Osteocyte (in vitro differentiated cells): ENCODE measurements at regions not wholly inside any gene's neighbourhood (a gene's known extent, or its start where the extent isn't known, plus 50 kb on each side); places are given as distances from the start of the nearest gene placed in this dataset.

Experiments
- DNase-seq: peaks from one replicate; pipeline ENCODE4 v3.0.0; 2021; ENCODE audit warnings: mixed read lengths; ENCODE audit not compliant: unreplicated experiment; ENCODE audit errors: extremely low spot score
- H3K27ac Mint-ChIP-seq: one replicate; pipeline ENCODE4 v1.8.0; 2021; ENCODE audit warnings: mild to moderate bottlenecking, mixed read lengths; ENCODE audit not compliant: unreplicated experiment
- H3K27me3 Mint-ChIP-seq: one replicate; pipeline ENCODE4 v1.8.0; 2021; ENCODE audit warnings: mixed read lengths; ENCODE audit not compliant: unreplicated experiment
- H3K36me3 Mint-ChIP-seq: one replicate; pipeline ENCODE4 v1.8.0; 2021; ENCODE audit warnings: mixed read lengths; ENCODE audit not compliant: unreplicated experiment
- H3K4me1 Mint-ChIP-seq: one replicate; pipeline ENCODE4 v1.8.0; 2021; ENCODE audit warnings: mixed read lengths; ENCODE audit not compliant: unreplicated experiment
- H3K4me3 Mint-ChIP-seq: one replicate; pipeline ENCODE4 v1.8.0; 2021; ENCODE audit warnings: mild to moderate bottlenecking, moderate library complexity, mixed read lengths; ENCODE audit not compliant: unreplicated experiment
- H3K9me3 Mint-ChIP-seq: one replicate; pipeline ENCODE4 v1.8.0; 2021; ENCODE audit warnings: mixed read lengths; ENCODE audit not compliant: unreplicated experiment
- CTCF ChIP-seq: fragments of 200-600 bp; sonication (generic); IDR thresholded peaks from 2 replicates; pipeline ENCODE4 v1.5.0; 2021; ENCODE audit warnings: antibody characterized with exemption, mild to moderate bottlenecking, moderate library complexity

- Mint-ChIP-seq H3K36me3 (no peaks in the 10 kb centered on the region), H3K4me1 (no peaks in the 10 kb centered on the region), H3K4me3 (no peak overlapping the region), H3K9me3 (no peaks in the 10 kb centered on the region), H3K27ac (no peak overlapping the region), H3K27me3 (peaks cover 9% of the 10 kb centered on the region)
- TF ChIP-seq CTCF, result no peak
- no peak for DNase-seq
These were observed 489.0 kb downstream of the KCNJ2 start for GRCh38 chr17:70658317-70658716.

DNA sequence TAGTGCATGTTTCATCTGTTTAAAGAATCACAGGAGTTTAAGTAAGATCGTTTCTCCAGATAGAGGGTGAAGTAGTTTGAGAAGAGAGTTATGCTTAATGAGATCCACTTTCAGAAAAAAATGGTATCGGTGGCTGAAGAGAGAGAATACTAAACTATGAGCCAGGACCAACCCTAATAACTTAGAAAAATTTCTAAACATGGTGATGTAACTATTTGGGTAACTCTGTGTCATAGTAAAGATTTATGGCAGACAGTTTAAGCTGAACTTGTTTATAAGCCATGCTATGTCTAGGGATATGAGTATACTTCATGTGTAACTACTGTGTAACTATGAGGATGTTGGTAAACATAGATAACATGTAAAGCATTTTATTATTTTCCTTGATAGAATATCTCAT is 489.5 kb downstream of the KCNJ2 start:
- no peak for TF ChIP-seq CTCF
- Mint-ChIP-seq H3K4me3 (no peak overlapping the region), H3K27ac (no peak overlapping the region), H3K36me3 (no peaks in the 10 kb centered on the region), H3K27me3 (peaks cover 9% of the 10 kb centered on the region), H3K9me3 (no peaks in the 10 kb centered on the region), H3K4me1 (no peaks in the 10 kb centered on the region)
- no peak for DNase-seq

- no peak for TF ChIP-seq CTCF
- Mint-ChIP-seq H3K36me3 (no peaks in the 10 kb centered on the region), H3K27ac (no peak overlapping the region), H3K27me3 (peaks cover 3% of the 10 kb centered on the region), H3K4me1 (no peaks in the 10 kb centered on the region), H3K4me3 (no peak overlapping the region), H3K9me3 (no peaks in the 10 kb centered on the region)
- no peak for DNase-seq
These were observed 492.2 kb downstream of the KCNJ2 start for GRCh38 chr17:70661342-70662222.

- H3K4me3 Mint-ChIP-seq, result no peak overlapping the region
- no peaks in the 10 kb centered on the region for H3K4me1 Mint-ChIP-seq
- H3K9me3 Mint-ChIP-seq, result no peaks in the 10 kb centered on the region
- H3K27ac Mint-ChIP-seq, result no peak overlapping the region
- TF ChIP-seq CTCF, result no peak
- DNase-seq, result no peak
- H3K36me3 Mint-ChIP-seq, result no peaks in the 10 kb centered on the region
- no peaks in the 10 kb centered on the region for H3K27me3 Mint-ChIP-seq
These were observed 499.1 kb downstream of the KCNJ2 start for GRCh38 chr17:70668276-70668937.
